Calu3 (cell line): ENCODE measurements at regions not wholly inside any gene's neighbourhood (a gene's known extent, or its start where the extent isn't known, plus 50 kb on each side); places are given as distances from the start of the nearest gene placed in this dataset.
"Not testable (repeated sequence)": the region's sequence is repeated elsewhere in the genome, so short reads cannot be mapped to it uniquely, and the experiment has no call there.

Experiments
- BruUV-seq: library from RNA; stranded (reverse); fragments of 400-500 nt; replicated peaks from 2 replicates; lab custom pipeline; 2021; lab: Mats Ljungman, UMichigan
- CTCF ChIA-PET: fragments of 300-600 bp; sonication (Branson Sonifier 250); formaldehyde crosslinking; loops from one replicate; lab custom pipeline; 2022; ENCODE audit warnings: antibody characterized with exemption; lab: Charles Lee
- DNase-seq: peaks from one replicate; pipeline ENCODE4 v3.0.0; 2022
- H3K27ac Mint-ChIP-seq: one replicate; pipeline ENCODE4 v1.8.0; 2022; ENCODE audit warnings: mixed read lengths; ENCODE audit not compliant: unreplicated experiment
- H3K27me3 Mint-ChIP-seq: one replicate; pipeline ENCODE4 v1.8.0; 2022; ENCODE audit warnings: mixed read lengths; ENCODE audit not compliant: unreplicated experiment
- H3K36me3 Mint-ChIP-seq: one replicate; pipeline ENCODE4 v1.8.0; 2022; ENCODE audit warnings: mild to moderate bottlenecking, moderate library complexity, mixed read lengths; ENCODE audit not compliant: insufficient read depth, unreplicated experiment
- H3K4me1 Mint-ChIP-seq: one replicate; pipeline ENCODE4 v1.8.0; 2022; ENCODE audit warnings: mild to moderate bottlenecking, low read depth, mixed read lengths; ENCODE audit not compliant: unreplicated experiment
- H3K4me3 Mint-ChIP-seq: one replicate; pipeline ENCODE4 v1.8.0; 2022; ENCODE audit warnings: mild to moderate bottlenecking, low read depth, moderate library complexity, mixed read lengths; ENCODE audit not compliant: unreplicated experiment
- H3K9me3 Mint-ChIP-seq: one replicate; pipeline ENCODE4 v1.8.0; 2022; ENCODE audit warnings: low read depth, mixed read lengths; ENCODE audit not compliant: unreplicated experiment
- CTCF ChIP-seq: fragments of 200-600 bp; IDR thresholded peaks from one replicate; pipeline ENCODE4 v1.8.0; 2022; ENCODE audit warnings: antibody characterized with exemption; ENCODE audit not compliant: unreplicated experiment
- intact Hi-C: fragments of 100-400 bp; cut with micrococcal nuclease; formaldehyde crosslinking; loops from one replicate; pipeline ENCODE4 v1.10.0; 2022; ENCODE audit not compliant: unreplicated experiment

GRCh38 chr1:194431121-194431520 lies 1244.7 kb upstream of the B3GALT2 start:
- Mint-ChIP-seq H3K4me3 (no peak overlapping the region), H3K27me3 (no peaks in the 10 kb centered on the region), H3K4me1 (no peaks in the 10 kb centered on the region), H3K27ac (no peak overlapping the region), H3K36me3 (no peaks in the 10 kb centered on the region), H3K9me3 (no peaks in the 10 kb centered on the region)
- DNase-seq = no peak
- intact Hi-C loops = no loop called here
- no peak for TF ChIP-seq CTCF
- CTCF ChIA-PET = no interaction called here
- no TSS peak for BruUV-seq

GRCh38 chr1:194420706-194421105 lies 1234.3 kb upstream of the B3GALT2 start:
- no peak overlapping the region for H3K27ac Mint-ChIP-seq
- no peak for TF ChIP-seq CTCF

GRCh38 chr1:194419721-194420120 lies 1233.3 kb upstream of the B3GALT2 start:
- CTCF ChIA-PET = no interaction called here
- intact Hi-C loops = no loop called here
- TF ChIP-seq CTCF = no peak
- H3K4me1 Mint-ChIP-seq = no peaks in the 10 kb centered on the region
- no peaks in the 10 kb centered on the region for H3K27me3 Mint-ChIP-seq
- no peak for DNase-seq
- no peak overlapping the region for H3K4me3 Mint-ChIP-seq
- peaks cover 12% of the 10 kb centered on the region for H3K9me3 Mint-ChIP-seq
- no TSS peak for BruUV-seq
- no peaks in the 10 kb centered on the region for H3K36me3 Mint-ChIP-seq
- no peak overlapping the region for H3K27ac Mint-ChIP-seq

More at GRCh38 chr1:194420706-194421105, 1234.3 kb upstream of the B3GALT2 start:
- no peak for DNase-seq
- no TSS peak for BruUV-seq
- Mint-ChIP-seq H3K4me3 (no peak overlapping the region), H3K36me3 (no peaks in the 10 kb centered on the region), H3K9me3 (peaks cover 10% of the 10 kb centered on the region), H3K27me3 (no peaks in the 10 kb centered on the region), H3K4me1 (no peaks in the 10 kb centered on the region)
- CTCF ChIA-PET = interaction anchor here (0.6 kb wide), 1 partner anchor 186 kb away, joined by 3 read pairs; no protein-coding TSS in a partner anchor
- intact Hi-C loops = no loop called here

- CTCF ChIA-PET = no interaction called here
- H3K4me3 Mint-ChIP-seq = no peak overlapping the region
- intact Hi-C loops = no loop called here
Observed at GRCh38 chr1:194410756-194411155, 1224.3 kb upstream of the B3GALT2 start.

GRCh38 chr1:194407238-194407637 lies 1220.8 kb upstream of the B3GALT2 start:
- DNase-seq, H3K4me3 Mint-ChIP-seq, BruUV-seq, H3K9me3 Mint-ChIP-seq, H3K4me1 Mint-ChIP-seq, H3K27ac Mint-ChIP-seq, intact Hi-C loops, H3K36me3 Mint-ChIP-seq, H3K27me3 Mint-ChIP-seq: not testable (repeated sequence)
- CTCF ChIA-PET = interaction anchor here (0.5 kb wide), 1 partner anchor 123 kb away, joined by 3 read pairs; no protein-coding TSS in a partner anchor

More at GRCh38 chr1:194410756-194411155, 1224.3 kb upstream of the B3GALT2 start:
- TF ChIP-seq CTCF = no peak
- H3K36me3 Mint-ChIP-seq = no peaks in the 10 kb centered on the region
- peaks cover 14% of the 10 kb centered on the region for H3K9me3 Mint-ChIP-seq
- no peaks in the 10 kb centered on the region for H3K4me1 Mint-ChIP-seq
- no TSS peak for BruUV-seq
- no peak for DNase-seq
- H3K27ac Mint-ChIP-seq = no peak overlapping the region
- no peaks in the 10 kb centered on the region for H3K27me3 Mint-ChIP-seq
